NCI-H82 treated with DMSO at 0.1 percent for 48 hours (cell line): ENCODE measurements at regions not wholly inside any gene's neighbourhood (a gene's known extent, or its start where the extent isn't known, plus 50 kb on each side); places are given as distances from the start of the nearest gene placed in this dataset.

ENCODE experiments used
- DNase-seq: peaks from one replicate; lab custom pipeline; 2025; ENCODE audit not compliant: unreplicated experiment; lab: John Stamatoyannopoulos, UW

DNA sequence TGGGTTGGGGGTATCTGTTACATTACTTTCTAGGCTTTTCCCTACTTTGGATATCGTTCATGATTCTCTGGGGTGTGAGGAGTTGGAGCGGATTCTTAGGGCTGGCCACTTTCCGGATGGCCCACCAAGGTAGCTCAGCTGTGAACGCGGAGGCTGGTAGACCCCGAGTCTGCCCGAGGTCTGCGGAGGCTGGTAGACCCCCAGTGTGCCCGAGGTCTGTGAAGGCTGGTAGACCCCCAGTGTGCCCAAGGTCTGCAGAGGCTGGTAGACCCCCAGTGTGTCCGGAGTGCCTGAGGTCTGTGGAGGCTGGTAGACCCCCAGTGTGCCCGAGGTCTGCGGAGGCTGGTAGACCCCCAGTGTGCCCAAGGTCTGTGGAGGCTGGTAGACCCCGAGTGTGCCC lies 99.2 kb upstream of the ZNF469 start:
- DNase-seq: no peak

DNA sequence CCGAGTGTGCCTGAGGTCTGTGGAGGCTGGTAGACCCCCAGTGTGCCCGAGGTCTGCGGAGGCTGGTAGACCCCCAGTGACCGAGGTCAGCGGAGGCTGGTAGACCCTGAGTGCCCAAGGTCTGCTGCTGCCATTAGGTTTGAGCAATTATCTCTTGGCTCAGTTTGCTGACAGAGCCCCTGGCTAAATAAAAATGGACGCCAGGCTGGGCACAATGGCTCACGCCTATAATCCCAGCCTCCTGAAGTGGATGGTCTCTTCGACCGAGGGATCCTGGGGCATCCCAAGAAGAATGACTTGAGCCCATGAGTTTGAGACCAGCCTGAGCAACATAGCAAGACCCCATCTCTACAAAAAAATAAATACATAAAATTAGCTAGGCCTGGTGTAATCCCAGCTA lies 98.7 kb upstream of the ZNF469 start:
- DNase-seq: no peak

- DNase-seq: no peak
Measured at GRCh38 chr16:88284626-88285513, 97.9 kb upstream of the ZNF469 start.

DNA sequence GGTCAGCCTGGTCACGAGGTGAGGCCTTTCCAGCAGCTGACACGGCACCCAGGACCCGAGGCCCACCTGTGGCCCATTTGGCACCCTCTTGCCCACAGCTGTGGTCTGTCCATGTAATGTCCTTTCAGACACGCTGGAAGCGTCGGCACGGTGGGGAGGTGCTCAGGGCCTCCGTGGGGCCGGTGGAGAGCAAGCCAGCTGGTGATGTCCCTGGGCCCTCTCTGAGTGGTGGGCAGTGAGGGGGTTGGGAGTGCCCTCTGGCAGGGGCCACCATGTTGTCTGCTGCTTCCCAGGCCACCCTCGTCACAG lies 97.3 kb upstream of the ZNF469 start:
- DNase-seq: no peak

GRCh38 chr16:88286301-88286923 lies 96.3 kb upstream of the ZNF469 start:
- no peak for DNase-seq

DNA sequence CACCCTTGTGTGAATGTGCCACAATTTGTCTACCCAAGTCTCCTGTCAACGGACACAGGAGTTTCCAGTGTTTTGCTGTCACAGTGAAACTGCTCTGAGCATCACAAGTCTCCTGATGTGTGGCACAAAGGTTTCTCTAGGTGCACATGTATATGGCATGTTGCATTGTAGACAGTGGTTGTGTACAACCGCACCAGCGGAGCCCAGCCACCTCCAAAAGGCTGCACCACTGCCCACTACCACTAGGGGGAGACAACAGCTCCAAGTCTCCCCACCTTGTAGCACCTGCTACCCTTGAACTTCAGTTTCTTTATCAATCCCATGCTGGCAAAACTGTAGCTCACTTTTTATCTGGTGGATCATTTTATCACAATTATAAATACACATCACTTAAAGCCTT lies 95.5 kb upstream of the ZNF469 start:
- DNase-seq: no peak

GRCh38 chr16:88288303-88288702 lies 94.5 kb upstream of the ZNF469 start:
- no peak for DNase-seq

DNA sequence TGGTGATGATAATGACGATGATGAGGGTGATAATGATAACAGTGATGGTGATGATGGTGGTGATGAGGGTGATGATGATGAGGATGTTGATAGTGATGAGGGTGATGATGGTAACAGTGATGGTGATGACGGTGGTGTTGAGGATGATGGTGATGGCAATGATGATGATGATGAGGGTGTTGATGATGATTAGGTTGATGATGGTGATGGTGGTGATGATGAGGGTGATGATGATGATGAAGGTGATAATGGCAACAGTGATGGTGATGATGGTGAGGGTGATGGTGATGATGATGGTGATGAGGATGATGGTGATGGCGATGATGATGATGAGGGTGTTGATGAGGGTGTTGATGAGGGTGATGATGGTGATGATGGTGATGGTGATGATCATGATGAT lies 93.8 kb upstream of the ZNF469 start:
- DNase-seq: no peak

- DNase-seq: no peak
Measured at GRCh38 chr16:88289561-88289960, 93.2 kb upstream of the ZNF469 start.

DNA sequence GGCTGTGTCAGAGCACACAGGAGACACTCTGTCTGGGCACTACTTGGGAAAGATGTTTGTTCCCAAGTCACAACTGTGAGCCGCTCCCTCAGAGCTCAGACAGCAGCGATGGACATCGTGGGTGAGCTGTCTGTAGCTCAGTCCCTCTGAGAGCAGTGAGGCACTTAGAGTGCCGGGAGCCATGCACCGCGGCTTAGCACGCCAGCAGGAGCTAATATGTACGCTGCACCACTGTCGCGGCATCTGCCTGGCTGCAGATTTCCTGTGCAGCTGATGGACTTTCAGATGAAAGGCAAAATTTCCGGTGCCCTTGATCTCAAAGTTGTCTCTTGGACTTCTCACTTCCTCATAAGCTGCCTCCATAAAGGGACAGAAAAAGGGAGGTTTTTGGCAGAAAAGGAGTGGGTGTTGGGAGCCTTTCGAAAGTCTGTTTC lies 92.8 kb upstream of the ZNF469 start:
- no peak for DNase-seq

DNA sequence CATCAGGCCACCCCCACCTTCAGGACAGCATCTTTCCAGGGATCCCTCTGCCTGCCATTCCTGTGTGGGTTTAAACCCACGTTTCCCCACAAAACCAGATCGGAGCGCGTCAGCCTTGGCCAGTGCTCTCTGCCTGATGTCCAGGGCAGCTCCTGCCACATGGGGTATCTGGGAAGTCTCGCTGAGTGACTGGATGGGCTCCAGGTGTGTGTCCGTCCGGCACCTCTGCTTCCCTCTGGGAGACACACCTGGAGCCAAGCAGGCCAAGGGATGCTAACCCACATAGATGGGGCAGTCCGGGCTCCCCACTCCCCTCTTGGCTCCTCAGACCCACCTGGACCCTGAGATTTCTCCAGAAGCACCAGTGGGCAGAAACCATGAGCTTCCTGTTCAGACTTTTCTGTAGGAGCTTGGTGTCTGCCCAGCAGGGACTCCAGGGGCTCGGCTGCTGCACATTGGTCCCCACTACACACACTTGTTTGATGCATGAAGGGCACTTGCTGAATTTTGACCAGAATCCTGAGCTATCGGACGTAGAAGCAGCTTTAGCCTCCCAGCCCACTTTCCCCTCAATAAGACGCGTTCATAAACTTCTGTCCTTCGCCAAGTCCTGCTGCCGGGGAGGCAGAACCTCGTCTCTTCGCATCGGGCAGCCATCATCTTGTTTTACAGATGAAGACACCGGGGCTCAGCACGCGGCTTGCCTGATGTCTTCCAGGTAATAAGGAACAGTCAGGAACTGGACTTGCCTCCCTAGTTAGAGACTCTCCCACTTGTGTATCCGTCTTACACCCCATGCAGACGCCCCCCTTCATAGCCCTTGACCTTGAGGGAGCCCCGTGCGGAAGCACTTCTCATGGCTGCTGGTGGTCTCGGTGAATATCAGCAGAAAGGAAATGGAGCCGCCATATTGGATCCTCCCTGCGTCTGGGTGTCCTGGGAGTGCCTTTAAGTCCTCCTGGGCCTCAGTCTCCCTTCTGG lies 91.6 kb upstream of the ZNF469 start:
- no peak for DNase-seq

GRCh38 chr16:88292007-88292970 lies 90.5 kb upstream of the ZNF469 start:
- DNase-seq: no peak

GRCh38 chr16:88293097-88293496 lies 89.7 kb upstream of the ZNF469 start:
- no peak for DNase-seq

- DNase-seq: no peak
Measured at GRCh38 chr16:88295671-88296436, 86.9 kb upstream of the ZNF469 start.

DNA sequence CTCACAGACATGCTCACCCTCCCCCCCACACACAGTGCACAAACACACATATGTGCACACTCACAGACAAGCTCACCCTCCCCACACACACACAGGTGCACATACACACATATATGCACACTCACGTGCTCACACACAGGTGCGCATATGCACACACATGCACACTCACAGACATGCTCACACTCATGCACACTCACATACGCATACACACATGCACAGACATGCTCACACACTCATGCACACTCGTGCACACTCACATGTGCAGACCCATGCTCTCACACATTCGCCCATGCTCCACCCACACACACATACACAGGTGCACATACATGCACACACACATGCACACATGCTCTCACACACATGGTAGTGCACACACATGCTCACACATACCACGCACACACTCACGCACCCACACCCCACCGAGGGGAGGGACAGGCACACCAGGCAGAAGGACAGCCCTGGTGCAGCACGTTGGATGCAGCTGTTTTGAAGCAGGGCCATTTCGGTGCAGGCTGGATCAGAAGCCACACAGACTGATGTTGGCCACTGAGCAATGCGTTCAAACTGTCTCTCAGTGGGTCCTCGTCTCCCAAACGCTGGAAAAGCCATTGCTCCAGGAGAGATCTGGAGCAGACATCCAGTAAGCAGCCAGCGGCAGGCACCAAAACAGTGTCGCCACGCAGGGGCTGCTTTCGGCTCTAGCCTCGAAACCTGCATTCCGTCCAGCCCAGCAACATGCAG lies 86.2 kb upstream of the ZNF469 start:
- no peak for DNase-seq

GRCh38 chr16:88297178-88297720 lies 85.5 kb upstream of the ZNF469 start:
- DNase-seq: no peak

- DNase-seq: no peak
Measured at GRCh38 chr16:88298181-88298832, 84.5 kb upstream of the ZNF469 start.
